Fibroblast of mammary gland (primary cell): ENCODE measurements at regions not wholly inside any gene's neighbourhood (a gene's known extent, or its start where the extent isn't known, plus 50 kb on each side); places are given as distances from the start of the nearest gene placed in this dataset.

Source experiments
- DNase-seq: peaks from one replicate; pipeline ENCODE4 v3.0.0-alpha.2; 2010; ENCODE audit warnings: low read depth
- H3K4me3 ChIP-seq: 2 replicates; pipeline ENCODE4 v1.5.1; 2011; ENCODE audit warnings: low read depth, mild to moderate bottlenecking, low read length, moderate library complexity; ENCODE audit not compliant: control insufficient read depth
- CTCF ChIP-seq: conservative IDR thresholded peaks from 2 replicates; pipeline ENCODE4 v1.5.1; 2011; ENCODE audit warnings: low read depth, low read length, inconsistent platforms; ENCODE audit not compliant: control insufficient read depth, insufficient read depth

GRCh38 chr1:34645109-34645688, 109.6 kb upstream of the GJB5 start:
- no peak overlapping the region for H3K4me3 ChIP-seq
- no peak for DNase-seq
- TF ChIP-seq CTCF: no peak

GRCh38 chr1:34645919-34646318, 108.9 kb upstream of the GJB5 start:
- H3K4me3 ChIP-seq: no peak overlapping the region
- no peak for DNase-seq
- no peak for TF ChIP-seq CTCF

- H3K4me3 ChIP-seq: no peak overlapping the region
- no peak for TF ChIP-seq CTCF
- no peak for DNase-seq
These were observed 106.3 kb upstream of the GJB5 start for GRCh38 chr1:34648501-34648900.

GRCh38 chr1:34650090-34650489, 104.8 kb upstream of the GJB5 start:
- no peak for DNase-seq

GRCh38 chr1:34650800-34651199, 104.0 kb upstream of the GJB5 start:
- no peak for DNase-seq

More at GRCh38 chr1:34650090-34650489, 104.8 kb upstream of the GJB5 start:
- no peak for TF ChIP-seq CTCF
- H3K4me3 ChIP-seq: no peak overlapping the region

GRCh38 chr1:34653110-34653509, 101.7 kb upstream of the GJB5 start:
- no peak for DNase-seq
- no peak for TF ChIP-seq CTCF

More at GRCh38 chr1:34650800-34651199, 104.0 kb upstream of the GJB5 start:
- TF ChIP-seq CTCF: no peak
- no peak overlapping the region for H3K4me3 ChIP-seq

More at GRCh38 chr1:34653110-34653509, 101.7 kb upstream of the GJB5 start:
- no peak overlapping the region for H3K4me3 ChIP-seq
